ENCODE measurements at regions not wholly inside any gene's neighbourhood (a gene's known extent, or its start where the extent isn't known, plus 50 kb on each side); places are given as distances from the start of the nearest gene placed in this dataset.

GRCh38 chr10:113266147-113266546 lies 286.7 kb upstream of the HABP2 start:
- 54% methylated on average over 4 of the region's 4 CpGs for WGBS (ENCODE audit: insufficient coverage, low coverage, low lambda C conversion rate, missing lambda C conversion rate)
- ATAC-seq (no peak), DNase-seq (no peak)
- intact Hi-C loops (cut with DNase I) = no loop called here
- Histone ChIP-seq H3K9me3 (no peaks in the 10 kb centered on the region), H3K4me3 (no peak overlapping the region), H3K27me3 (no peaks in the 10 kb centered on the region), H3K27ac (no peak overlapping the region), H3K36me3 (no peaks in the 10 kb centered on the region), H3K4me1 (no peaks in the 10 kb centered on the region)
- TF ChIP-seq POLR2A (IDR thresholded peaks at IDR 0.05) (no peak), CTCF (IDR thresholded peaks at IDR 0.05) (no peak)

- Histone ChIP-seq H3K27ac (no peak overlapping the region), H3K9me3 (no peaks in the 10 kb centered on the region), H3K36me3 (no peaks in the 10 kb centered on the region), H3K4me1 (no peaks in the 10 kb centered on the region), H3K4me3 (no peak overlapping the region), H3K27me3 (no peaks in the 10 kb centered on the region)
- ATAC-seq (no peak), DNase-seq (no peak)
- TF ChIP-seq CTCF (IDR thresholded peaks at IDR 0.05) (no peak), POLR2A (IDR thresholded peaks at IDR 0.05) (no peak)
- 76% methylated on average over 4 of the region's 4 CpGs for WGBS (ENCODE audit: insufficient coverage, low coverage, low lambda C conversion rate, missing lambda C conversion rate)
- intact Hi-C loops (cut with DNase I) = no loop called here
Measured at GRCh38 chr10:113267619-113268562, 285.0 kb upstream of the HABP2 start.

GRCh38 chr10:113269333-113269732 lies 283.5 kb upstream of the HABP2 start:
- TF ChIP-seq POLR2A (IDR thresholded peaks at IDR 0.05) (no peak), CTCF (IDR thresholded peaks at IDR 0.05) (no peak)
- no peaks in the 10 kb centered on the region for H3K9me3 ChIP-seq
- ATAC-seq = no peak
- intact Hi-C loops (cut with DNase I) = no loop called here
- 63% methylated on average over 2 of the region's 2 CpGs for WGBS (ENCODE audit: insufficient coverage, low coverage, low lambda C conversion rate, missing lambda C conversion rate)
- DNase-seq = no peak
- H3K36me3 ChIP-seq = no peaks in the 10 kb centered on the region
- H3K4me3 ChIP-seq = no peak overlapping the region
- no peak overlapping the region for H3K27ac ChIP-seq
- no peaks in the 10 kb centered on the region for H3K27me3 ChIP-seq
- H3K4me1 ChIP-seq = no peaks in the 10 kb centered on the region

GRCh38 chr10:113272511-113272910 lies 280.3 kb upstream of the HABP2 start:
- DNase-seq (no peak), ATAC-seq (no peak)
- Histone ChIP-seq H3K9me3 (no peaks in the 10 kb centered on the region), H3K4me1 (no peaks in the 10 kb centered on the region), H3K27ac (no peak overlapping the region), H3K36me3 (no peaks in the 10 kb centered on the region), H3K4me3 (no peak overlapping the region), H3K27me3 (no peaks in the 10 kb centered on the region)
- no peak for TF ChIP-seq CTCF (IDR thresholded peaks at IDR 0.05)
- intact Hi-C loops (cut with DNase I) = no loop called here
- WGBS (ENCODE audit: insufficient coverage, low coverage, low lambda C conversion rate, missing lambda C conversion rate) = 67% methylated on average over 4 of the region's 5 CpGs

Measured in right lobe of liver (tissue), 6 donors.